Neuronal stem cell (in vitro differentiated cells): ENCODE measurements at regions not wholly inside any gene's neighbourhood (a gene's known extent, or its start where the extent isn't known, plus 50 kb on each side); places are given as distances from the start of the nearest gene placed in this dataset.

Experiments
- DNase-seq: peaks from one replicate; pipeline ENCODE4 v3.0.0-alpha.2; 2013; ENCODE audit warnings: low spot score
- H2AFZ ChIP-seq: one replicate; pipeline ENCODE4 v1.6.1; 2013; ENCODE audit warnings: mild to moderate bottlenecking, low read length, inconsistent platforms
- H2AK5ac ChIP-seq: 2 replicates; pipeline ENCODE4 v1.6.1; 2013; ENCODE audit warnings: low read depth, mild to moderate bottlenecking, inconsistent platforms, low read length, moderate library complexity, mixed read lengths
- H2BK120ac ChIP-seq: 2 replicates; pipeline ENCODE4 v1.6.1; 2013; ENCODE audit warnings: low read depth, mild to moderate bottlenecking, inconsistent platforms, low read length, moderate library complexity, mixed read lengths
- H2BK12ac ChIP-seq: one replicate; pipeline ENCODE4 v1.6.1; 2013; ENCODE audit warnings: low read length, inconsistent platforms
- H2BK15ac ChIP-seq: 2 replicates; pipeline ENCODE4 v1.6.1; 2013; ENCODE audit warnings: mild to moderate bottlenecking, low read length, inconsistent platforms, mixed read lengths
- H2BK5ac ChIP-seq: one replicate; pipeline ENCODE4 v1.6.1; 2013; ENCODE audit warnings: inconsistent platforms, mild to moderate bottlenecking, low read length, moderate library complexity
- H3K14ac ChIP-seq: one replicate; pipeline ENCODE4 v1.6.1; 2013; ENCODE audit warnings: low read length, inconsistent platforms
- H3K18ac ChIP-seq: 2 replicates; pipeline ENCODE4 v1.6.1; 2013; ENCODE audit warnings: low read length, inconsistent platforms
- H3K23ac ChIP-seq: 2 replicates; pipeline ENCODE4 v1.6.1; 2013; ENCODE audit warnings: low read depth, mild to moderate bottlenecking, mixed read lengths, low read length, inconsistent platforms; ENCODE audit not compliant: poor library complexity
- H3K27ac ChIP-seq: replicated peaks from 3 replicates; pipeline ENCODE4 v1.5.1; 2013; ENCODE audit warnings: low read length, inconsistent platforms
- H3K27me3 ChIP-seq, 3 experiments: 2 replicates each; pipeline ENCODE4 v1.6.1; 2013; ENCODE audit warnings: low read length in 3 of 3, mild to moderate bottlenecking in 2 of 3, inconsistent platforms in 1 of 3, low read depth in 1 of 3, mixed read lengths in 1 of 3, moderate library complexity in 1 of 3; ENCODE audit not compliant: control insufficient read depth in 3 of 3, insufficient read depth in 3 of 3
- H3K36me3 ChIP-seq, 2 donors: replicated peaks in 1 of 2; 2 replicates each; pipeline ENCODE4 v1.6.1; 2013; ENCODE audit warnings: low read length in 2 of 2; ENCODE audit not compliant: control insufficient read depth in 2 of 2, insufficient read depth in 2 of 2
- H3K4ac ChIP-seq: 2 replicates; pipeline ENCODE4 v1.6.1; 2013; ENCODE audit warnings: inconsistent platforms, mild to moderate bottlenecking, low read length, moderate library complexity
- H3K4me1 ChIP-seq, 2 donors: 1 replicate in 1 of 2; 2 replicates in 1 of 2; pipeline ENCODE4 v1.6.1; 2013; ENCODE audit warnings: low read length in 2 of 2, low read depth in 1 of 2; ENCODE audit not compliant: control insufficient read depth in 2 of 2, insufficient read depth in 1 of 2
- H3K4me2 ChIP-seq: one replicate; pipeline ENCODE4 v1.6.1; 2013; ENCODE audit warnings: mild to moderate bottlenecking, low read length, inconsistent platforms; ENCODE audit not compliant: insufficient read depth, poor library complexity, severe bottlenecking
- H3K4me3 ChIP-seq, 2 donors: 2 replicates each; pipeline ENCODE4 v1.5.1; 2013; ENCODE audit warnings: low read length in 2 of 2, mild to moderate bottlenecking in 2 of 2, inconsistent platforms in 1 of 2, moderate library complexity in 1 of 2
- H3K79me1 ChIP-seq: one replicate; pipeline ENCODE4 v1.6.1; 2013; ENCODE audit warnings: low read depth, mild to moderate bottlenecking, inconsistent platforms, low read length, moderate library complexity
- H3K9ac ChIP-seq: one replicate; pipeline ENCODE4 v1.6.1; 2013; ENCODE audit warnings: mild to moderate bottlenecking, low read depth, low read length, inconsistent platforms; ENCODE audit not compliant: poor library complexity
- H3K9me3 ChIP-seq, 2 donors: replicated peaks in 1 of 2; 2 replicates each; pipeline versions ENCODE3 to v1.6.1; 2013; ENCODE audit warnings: low read length in 2 of 2, mild to moderate bottlenecking in 2 of 2, inconsistent platforms in 1 of 2, low read depth in 1 of 2, mixed read lengths in 1 of 2, moderate library complexity in 1 of 2; ENCODE audit not compliant: control insufficient read depth in 2 of 2, insufficient read depth in 1 of 2
- H4K8ac ChIP-seq: one replicate; pipeline ENCODE4 v1.6.1; 2013; ENCODE audit warnings: low read depth, mild to moderate bottlenecking, inconsistent platforms, low read length, moderate library complexity
- H4K91ac ChIP-seq: one replicate; pipeline ENCODE4 v1.6.1; 2013; ENCODE audit warnings: low read length, low read depth, mild to moderate bottlenecking, inconsistent platforms; ENCODE audit not compliant: poor library complexity
- WGBS, 2 donors: extraction: QIAGEN DNeasy Blood & Tissue Kit; methylation state at CpG; one replicate each; pipeline ENCODE4 v1.1.7; 2013; ENCODE audit warnings: missing lambda C conversion rate in 2 of 2, mixed read lengths in 1 of 2; ENCODE audit not compliant: insufficient read length in 2 of 2, insufficient replicate concordance in 1 of 2; ENCODE audit errors: extremely low coverage in 2 of 2; 5-methylcytosine and 5-hydroxymethylcytosine counted together

GRCh38 chr13:100790405-100790804, 115.8 kb upstream of the TMTC4 start:
- WGBS, 2 donors = no CpG with 5 or more reads among the region's 1 CpG

GRCh38 chr13:100789968-100790367, 115.4 kb upstream of the TMTC4 start:
- Histone ChIP-seq H3K4me2 (no peak overlapping the region), H3K4ac (no peak overlapping the region), H3K14ac (no peak overlapping the region), H2BK15ac (no peak overlapping the region), H2BK5ac (no peak overlapping the region), H3K9me3 (peaks cover 0 to 10% of the 10 kb centered on the region in 2 donors), H3K4me3 (no peak overlapping the region), H3K79me1 (no peaks in the 10 kb centered on the region), H2BK12ac (no peak overlapping the region), H3K18ac (no peak overlapping the region), H2BK120ac (no peak overlapping the region), H3K36me3 (no peaks in the 10 kb centered on the region), H3K23ac (no peak overlapping the region), H3K4me1 (peaks cover 6 to 15% of the 10 kb centered on the region in 2 donors), H3K27ac (no peak overlapping the region), H4K8ac (no peak overlapping the region), H2AK5ac (no peak overlapping the region), H3K27me3 (no peaks in the 10 kb centered on the region), H2AFZ (peak overlapping the region; percentile 86), H4K91ac (no peak overlapping the region), H3K9ac (no peak overlapping the region)
- DNase-seq = no peak
- no CpG with 5 or more reads among the region's 3 CpGs for WGBS, 2 donors

More at GRCh38 chr13:100790405-100790804, 115.8 kb upstream of the TMTC4 start:
- Histone ChIP-seq H3K79me1 (no peaks in the 10 kb centered on the region), H2BK15ac (no peak overlapping the region), H3K9me3 (peaks cover 0 to 10% of the 10 kb centered on the region in 2 donors), H3K27ac (no peak overlapping the region), H4K91ac (no peak overlapping the region), H3K9ac (no peak overlapping the region), H3K36me3 (no peaks in the 10 kb centered on the region), H3K4me1 (peaks cover 6 to 15% of the 10 kb centered on the region in 2 donors), H3K23ac (no peak overlapping the region), H3K4ac (no peak overlapping the region), H3K4me3 (no peak overlapping the region), H3K4me2 (no peak overlapping the region), H2AFZ (peak overlapping the region; percentile 86), H2BK5ac (no peak overlapping the region), H2BK120ac (no peak overlapping the region), H3K27me3 (no peaks in the 10 kb centered on the region), H2BK12ac (no peak overlapping the region), H3K18ac (no peak overlapping the region), H3K14ac (no peak overlapping the region), H4K8ac (no peak overlapping the region), H2AK5ac (no peak overlapping the region)
- DNase-seq = no peak

- peaks cover 6 to 15% of the 10 kb centered on the region in 2 donors for H3K4me1 ChIP-seq
- no peak overlapping the region for H2BK5ac ChIP-seq
- no peak overlapping the region for H3K9ac ChIP-seq
- H3K9me3 ChIP-seq = peaks cover 0 to 10% of the 10 kb centered on the region in 2 donors
- no peaks in the 10 kb centered on the region for H3K27me3 ChIP-seq
- no peak overlapping the region for H3K23ac ChIP-seq
- H3K36me3 ChIP-seq = no peaks in the 10 kb centered on the region
- no peak overlapping the region for H2BK12ac ChIP-seq
- H4K91ac ChIP-seq = no peak overlapping the region
- H4K8ac ChIP-seq = no peak overlapping the region
- peak overlapping the region; percentile 86 for H2AFZ ChIP-seq
- no peaks in the 10 kb centered on the region for H3K79me1 ChIP-seq
- H3K14ac ChIP-seq = no peak overlapping the region
- H3K4me2 ChIP-seq = no peak overlapping the region
- H2BK15ac ChIP-seq = no peak overlapping the region
- no peak overlapping the region for H3K4me3 ChIP-seq
- H3K18ac ChIP-seq = no peak overlapping the region
- DNase-seq = no peak
- WGBS, 2 donors = no CpG with 5 or more reads among the region's 2 CpGs
- no peak overlapping the region for H2AK5ac ChIP-seq
- H3K27ac ChIP-seq = no peak overlapping the region
- H2BK120ac ChIP-seq = no peak overlapping the region
- no peak overlapping the region for H3K4ac ChIP-seq
These were observed 114.9 kb upstream of the TMTC4 start for GRCh38 chr13:100789481-100789880.

- H3K27ac ChIP-seq = peak overlapping the region; percentile 38
- H3K4ac ChIP-seq = no peak overlapping the region
- no peaks in the 10 kb centered on the region for H3K79me1 ChIP-seq
- H2BK15ac ChIP-seq = no peak overlapping the region
- no peak overlapping the region for H3K4me2 ChIP-seq
- H3K18ac ChIP-seq = no peak overlapping the region
- peak overlapping the region; percentile 86 for H2AFZ ChIP-seq
- H3K9me3 ChIP-seq = peaks cover 0 to 7% of the 10 kb centered on the region in 2 donors
- DNase-seq = no peak
- H3K23ac ChIP-seq = no peak overlapping the region
- H3K36me3 ChIP-seq = no peaks in the 10 kb centered on the region
- no peaks in the 10 kb centered on the region for H3K27me3 ChIP-seq
- no peak overlapping the region for H4K8ac ChIP-seq
- H2BK120ac ChIP-seq = no peak overlapping the region
- no peak overlapping the region for H2AK5ac ChIP-seq
- H3K4me1 ChIP-seq = peaks cover 6 to 15% of the 10 kb centered on the region in 2 donors
- no peak overlapping the region for H3K4me3 ChIP-seq
- H3K14ac ChIP-seq = no peak overlapping the region
- no peak overlapping the region for H2BK5ac ChIP-seq
- H3K9ac ChIP-seq = no peak overlapping the region
- no peak overlapping the region for H4K91ac ChIP-seq
- H2BK12ac ChIP-seq = no peak overlapping the region
- WGBS, 2 donors = no CpG with 5 or more reads among the region's 1 CpG
These were observed 114.4 kb upstream of the TMTC4 start for GRCh38 chr13:100789025-100789424.
